ENCODE measurements at regions not wholly inside any gene's neighbourhood (a gene's known extent, or its start where the extent isn't known, plus 50 kb on each side); places are given as distances from the start of the nearest gene placed in this dataset.

GRCh38 chr12:74317741-74318140 lies 219.9 kb upstream of the ATXN7L3B start:
- no peaks in the 10 kb centered on the region for H3K27me3 ChIP-seq (replicated peaks in 1 of 4; ENCODE audit: control extremely low read depth in 1 of 4, control insufficient read depth in 3 of 4, insufficient read depth in 4 of 4, low read length in 3 of 4)
- WGBS (ENCODE audit: insufficient coverage), result no CpG with 5 or more reads among the region's 1 CpG

GRCh38 chr12:74319886-74320285 lies 217.7 kb upstream of the ATXN7L3B start:
- POLR2A ChIA-PET, result no interaction called here
- no peaks in the 10 kb centered on the region for H3K79me2 ChIP-seq (ENCODE audit: control insufficient read depth, insufficient read depth, low read length)
- TF ChIP-seq EZH2 (IDR thresholded peaks at IDR 0.05; ENCODE audit: borderline replicate concordance, insufficient read depth, low read depth, low read length, poor library complexity, severe bottlenecking), result no peak
- no peak for TF ChIP-seq CTCF (IDR thresholded peaks at IDR 0.05)
- WGBS (ENCODE audit: insufficient coverage), result 83% methylated on average over 5 of the region's 5 CpGs
- no peaks in the 10 kb centered on the region for H3K4me1 Mint-ChIP-seq
- no peak overlapping the region for H3K27ac Mint-ChIP-seq
- H3K4me3 Mint-ChIP-seq, result no peak overlapping the region
- no peak for DNase-seq
- CTCF ChIA-PET, result no interaction called here
- H3K27me3 Mint-ChIP-seq, result no peaks in the 10 kb centered on the region
- no peak overlapping the region for H3K4me2 ChIP-seq (replicated peaks; ENCODE audit: low read depth, low read length, poor library complexity, severe bottlenecking)
- no peak for ATAC-seq (ENCODE audit: low read depth)
- no peaks in the 10 kb centered on the region for H3K9me3 ChIP-seq (ENCODE audit: control extremely low read depth in 1 of 3, control insufficient read depth in 2 of 3, insufficient read depth in 1 of 3, low read length in 2 of 3)
- no peak overlapping the region for H3K27ac ChIP-seq (ENCODE audit: low read length in 2 of 2)
- intact Hi-C loops (cut with micrococcal nuclease), result no loop called here
- no peak overlapping the region for H3K9ac ChIP-seq (ENCODE audit: low read length)
- H3K4me3 ChIP-seq (ENCODE audit: control extremely low read depth in 1 of 5, extremely low read depth in 1 of 5, insufficient read depth in 1 of 5, low read depth in 2 of 5, low read length in 4 of 5), result no peak overlapping the region
- H4K20me1 ChIP-seq (ENCODE audit: control insufficient read depth, insufficient read depth, low read length, poor library complexity, severe bottlenecking), result no peaks in the 10 kb centered on the region
- H3K4me1 ChIP-seq (ENCODE audit: control insufficient read depth in 2 of 2, insufficient read depth in 2 of 2, low read length in 2 of 2), result no peaks in the 10 kb centered on the region
- H3K27me3 ChIP-seq (replicated peaks in 1 of 4; ENCODE audit: control extremely low read depth in 1 of 4, control insufficient read depth in 3 of 4, insufficient read depth in 4 of 4, low read length in 3 of 4), result no peaks in the 10 kb centered on the region
- no peak overlapping the region for H2AFZ ChIP-seq (ENCODE audit: insufficient read depth, low read depth, low read length, poor library complexity, severe bottlenecking)
- H3K36me3 ChIP-seq (replicated peaks in 1 of 2; ENCODE audit: control extremely low read depth in 1 of 2, control insufficient read depth in 1 of 2, extremely low read depth in 1 of 2, insufficient read depth in 2 of 2, low read length in 1 of 2), result no peaks in the 10 kb centered on the region
- no peaks in the 10 kb centered on the region for H3K9me3 Mint-ChIP-seq (ENCODE audit: insufficient read depth)

More at GRCh38 chr12:74317741-74318140, 219.9 kb upstream of the ATXN7L3B start:
- Histone ChIP-seq H3K4me3 (ENCODE audit: control extremely low read depth in 1 of 5, extremely low read depth in 1 of 5, insufficient read depth in 1 of 5, low read depth in 2 of 5, low read length in 4 of 5) (no peak overlapping the region), H3K9ac (ENCODE audit: low read length) (no peak overlapping the region), H3K79me2 (ENCODE audit: control insufficient read depth, insufficient read depth, low read length) (no peaks in the 10 kb centered on the region), H3K4me1 (ENCODE audit: control insufficient read depth in 2 of 2, insufficient read depth in 2 of 2, low read length in 2 of 2) (no peaks in the 10 kb centered on the region), H2AFZ (ENCODE audit: insufficient read depth, low read depth, low read length, poor library complexity, severe bottlenecking) (no peak overlapping the region), H3K9me3 (ENCODE audit: control extremely low read depth in 1 of 3, control insufficient read depth in 2 of 3, insufficient read depth in 1 of 3, low read length in 2 of 3) (no peaks in the 10 kb centered on the region), H3K4me2 (replicated peaks; ENCODE audit: low read depth, low read length, poor library complexity, severe bottlenecking) (no peak overlapping the region), H4K20me1 (ENCODE audit: control insufficient read depth, insufficient read depth, low read length, poor library complexity, severe bottlenecking) (no peaks in the 10 kb centered on the region), H3K27ac (ENCODE audit: low read length in 2 of 2) (no peak overlapping the region), H3K36me3 (replicated peaks in 1 of 2; ENCODE audit: control extremely low read depth in 1 of 2, control insufficient read depth in 1 of 2, extremely low read depth in 1 of 2, insufficient read depth in 2 of 2, low read length in 1 of 2) (no peaks in the 10 kb centered on the region)
- H3K4me1 Mint-ChIP-seq, result no peaks in the 10 kb centered on the region
- intact Hi-C loops (cut with micrococcal nuclease), result no loop called here
- no peak for DNase-seq
- H3K9me3 Mint-ChIP-seq (ENCODE audit: insufficient read depth), result no peaks in the 10 kb centered on the region
- no peak for ATAC-seq (ENCODE audit: low read depth)
- TF ChIP-seq CTCF (IDR thresholded peaks at IDR 0.05), result no peak
- TF ChIP-seq EZH2 (IDR thresholded peaks at IDR 0.05; ENCODE audit: borderline replicate concordance, insufficient read depth, low read depth, low read length, poor library complexity, severe bottlenecking), result no peak
- POLR2A ChIA-PET, result no interaction called here
- no peak overlapping the region for H3K4me3 Mint-ChIP-seq
- CTCF ChIA-PET, result no interaction called here
- H3K27ac Mint-ChIP-seq, result no peak overlapping the region
- H3K27me3 Mint-ChIP-seq, result no peaks in the 10 kb centered on the region

All from B cell (primary cell).